Right lobe of liver (tissue), 4 donors: ENCODE measurements at regions not wholly inside any gene's neighbourhood (a gene's known extent, or its start where the extent isn't known, plus 50 kb on each side); places are given as distances from the start of the nearest gene placed in this dataset.

Experiments used
- POLR2A ChIP-seq: fragments of 450-650 bp; IDR thresholded peaks from one replicate; pipeline ENCODE4 v1.6.1; 2017; ENCODE audit warnings: antibody characterized with exemption, mild to moderate bottlenecking
- TF ChIP-seq, protein P1 (sequence below), 4 donors: fragments of 200-600 bp in 3 of 4; fragments of 450-650 bp in 1 of 4; IDR thresholded peaks; one replicate each; pipeline versions ENCODE4 v1.5.1 to v1.8.0; 2016 to 2022; ENCODE audit warnings: antibody characterized with exemption in 4 of 4, mild to moderate bottlenecking in 2 of 4
- donor health status: DM: no; HTN: no; CAD: no.
- donor health status: DM: no; HTN: no; CAD: no.
- donor health status: DM: no; HTN: yes; CAD: no.

DNA sequence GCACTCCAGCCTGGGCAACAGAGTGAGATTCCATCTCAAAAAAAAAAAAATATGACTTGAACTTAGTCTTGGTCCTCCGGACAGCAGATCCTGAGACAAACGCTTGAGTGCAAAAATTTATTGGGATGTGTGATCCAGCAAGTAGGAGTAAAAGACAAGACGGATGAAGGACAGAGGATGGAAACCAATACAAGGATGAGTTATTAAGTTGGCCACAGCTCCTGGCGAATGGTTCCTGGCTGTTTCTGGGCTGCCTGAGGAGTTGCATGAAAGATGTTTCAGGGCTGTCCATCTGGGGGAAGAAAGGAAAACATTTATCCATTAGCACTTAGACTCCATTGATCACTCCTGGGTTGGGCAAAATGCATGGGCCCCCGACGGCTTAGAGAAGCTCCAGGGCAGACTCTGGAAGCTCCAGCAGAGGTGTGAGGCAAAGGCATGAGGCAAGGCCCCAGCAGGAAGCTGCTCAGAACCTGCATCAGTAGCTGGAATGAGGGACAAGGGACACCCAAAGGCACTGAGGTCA lies 98.3 kb upstream of the ZNF438 start:
- no peak for TF ChIP-seq POLR2A
- TF ChIP-seq, protein P1, sequence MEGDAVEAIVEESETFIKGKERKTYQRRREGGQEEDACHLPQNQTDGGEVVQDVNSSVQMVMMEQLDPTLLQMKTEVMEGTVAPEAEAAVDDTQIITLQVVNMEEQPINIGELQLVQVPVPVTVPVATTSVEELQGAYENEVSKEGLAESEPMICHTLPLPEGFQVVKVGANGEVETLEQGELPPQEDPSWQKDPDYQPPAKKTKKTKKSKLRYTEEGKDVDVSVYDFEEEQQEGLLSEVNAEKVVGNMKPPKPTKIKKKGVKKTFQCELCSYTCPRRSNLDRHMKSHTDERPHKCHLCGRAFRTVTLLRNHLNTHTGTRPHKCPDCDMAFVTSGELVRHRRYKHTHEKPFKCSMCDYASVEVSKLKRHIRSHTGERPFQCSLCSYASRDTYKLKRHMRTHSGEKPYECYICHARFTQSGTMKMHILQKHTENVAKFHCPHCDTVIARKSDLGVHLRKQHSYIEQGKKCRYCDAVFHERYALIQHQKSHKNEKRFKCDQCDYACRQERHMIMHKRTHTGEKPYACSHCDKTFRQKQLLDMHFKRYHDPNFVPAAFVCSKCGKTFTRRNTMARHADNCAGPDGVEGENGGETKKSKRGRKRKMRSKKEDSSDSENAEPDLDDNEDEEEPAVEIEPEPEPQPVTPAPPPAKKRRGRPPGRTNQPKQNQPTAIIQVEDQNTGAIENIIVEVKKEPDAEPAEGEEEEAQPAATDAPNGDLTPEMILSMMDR (IDR thresholded peaks at IDR 0.05), result no peak
